ENCODE measurements at regions not wholly inside any gene's neighbourhood (a gene's known extent, or its start where the extent isn't known, plus 50 kb on each side); places are given as distances from the start of the nearest gene placed in this dataset.

- no peak for TF ChIP-seq TAF1 (IDR thresholded peaks at IDR 0.05; ENCODE audit: low read depth)
- no peak for TF ChIP-seq CEBPB (IDR thresholded peaks at IDR 0.05)
- no peak for TF ChIP-seq TCF12 (IDR thresholded peaks at IDR 0.05; ENCODE audit: low read depth)
- TF ChIP-seq EGR1 (IDR thresholded peaks at IDR 0.05), result no peak
- no peak for TF ChIP-seq RAD21 (IDR thresholded peaks at IDR 0.05; ENCODE audit: low read depth)
- TF ChIP-seq FOXM1 (IDR thresholded peaks at IDR 0.05; ENCODE audit: borderline replicate concordance, low read depth), result no peak
- TF ChIP-seq EP300 (IDR thresholded peaks at IDR 0.05; ENCODE audit: borderline replicate concordance), result no peak
- TF ChIP-seq MAX (IDR thresholded peaks at IDR 0.05), result no peak
- no peak for TF ChIP-seq YY1 (IDR thresholded peaks at IDR 0.05; ENCODE audit: low read depth)
- TF ChIP-seq USF1 (IDR thresholded peaks at IDR 0.05), result no peak
- TF ChIP-seq REST (IDR thresholded peaks at IDR 0.05; ENCODE audit: low read depth), result no peak
- no peak for TF ChIP-seq NFIC (IDR thresholded peaks at IDR 0.05)
- no peak for TF ChIP-seq ZBTB7A (IDR thresholded peaks at IDR 0.05; ENCODE audit: low read depth)
- no peak for TF ChIP-seq CREB1 (IDR thresholded peaks at IDR 0.05; ENCODE audit: low read depth)
- no peak for TF ChIP-seq TEAD4 (IDR thresholded peaks at IDR 0.05)
Observed at GRCh38 chr6:145370559-145370958, 364.8 kb downstream of the EPM2A start.

- TF ChIP-seq EP300 (IDR thresholded peaks at IDR 0.05; ENCODE audit: borderline replicate concordance) (no peak), EGR1 (IDR thresholded peaks at IDR 0.05) (no peak), YY1 (IDR thresholded peaks at IDR 0.05; ENCODE audit: low read depth) (no peak), NFIC (IDR thresholded peaks at IDR 0.05) (no peak), RAD21 (IDR thresholded peaks at IDR 0.05; ENCODE audit: low read depth) (no peak), FOXM1 (IDR thresholded peaks at IDR 0.05; ENCODE audit: borderline replicate concordance, low read depth) (no peak), CEBPB (IDR thresholded peaks at IDR 0.05) (no peak), TAF1 (IDR thresholded peaks at IDR 0.05; ENCODE audit: low read depth) (no peak)
Observed at GRCh38 chr6:145372671-145373151, 362.6 kb downstream of the EPM2A start.

GRCh38 chr6:145373826-145374225 is 361.5 kb downstream of the EPM2A start:
- TF ChIP-seq CREB1 (IDR thresholded peaks at IDR 0.05; ENCODE audit: low read depth) (no peak), CEBPB (IDR thresholded peaks at IDR 0.05) (no peak), USF1 (IDR thresholded peaks at IDR 0.05) (no peak), REST (IDR thresholded peaks at IDR 0.05; ENCODE audit: low read depth) (no peak), MAX (IDR thresholded peaks at IDR 0.05) (no peak), FOXM1 (IDR thresholded peaks at IDR 0.05; ENCODE audit: borderline replicate concordance, low read depth) (no peak), EGR1 (IDR thresholded peaks at IDR 0.05) (no peak), NFIC (IDR thresholded peaks at IDR 0.05) (no peak), TAF1 (IDR thresholded peaks at IDR 0.05; ENCODE audit: low read depth) (no peak), YY1 (IDR thresholded peaks at IDR 0.05; ENCODE audit: low read depth) (no peak), TEAD4 (IDR thresholded peaks at IDR 0.05) (no peak), ZBTB7A (IDR thresholded peaks at IDR 0.05; ENCODE audit: low read depth) (no peak)

GRCh38 chr6:145374570-145374969 is 360.8 kb downstream of the EPM2A start:
- TF ChIP-seq ZBTB7A (IDR thresholded peaks at IDR 0.05; ENCODE audit: low read depth) (no peak), MAX (IDR thresholded peaks at IDR 0.05) (no peak), TCF12 (IDR thresholded peaks at IDR 0.05; ENCODE audit: low read depth) (no peak), TAF1 (IDR thresholded peaks at IDR 0.05; ENCODE audit: low read depth) (no peak), CREB1 (IDR thresholded peaks at IDR 0.05; ENCODE audit: low read depth) (no peak), USF1 (IDR thresholded peaks at IDR 0.05) (no peak), EP300 (IDR thresholded peaks at IDR 0.05; ENCODE audit: borderline replicate concordance) (no peak), CEBPB (IDR thresholded peaks at IDR 0.05) (no peak), REST (IDR thresholded peaks at IDR 0.05; ENCODE audit: low read depth) (no peak), YY1 (IDR thresholded peaks at IDR 0.05; ENCODE audit: low read depth) (no peak), TEAD4 (IDR thresholded peaks at IDR 0.05) (no peak), NFIC (IDR thresholded peaks at IDR 0.05) (no peak), RAD21 (IDR thresholded peaks at IDR 0.05; ENCODE audit: low read depth) (no peak), FOXM1 (IDR thresholded peaks at IDR 0.05; ENCODE audit: borderline replicate concordance, low read depth) (no peak), EGR1 (IDR thresholded peaks at IDR 0.05) (no peak)
